ENCODE measurements at regions not wholly inside any gene's neighbourhood (a gene's known extent, or its start where the extent isn't known, plus 50 kb on each side); places are given as distances from the start of the nearest gene placed in this dataset.
A peak's percentile ranks its signal among the peaks of the same experiment; 100 is the strongest.

DNA sequence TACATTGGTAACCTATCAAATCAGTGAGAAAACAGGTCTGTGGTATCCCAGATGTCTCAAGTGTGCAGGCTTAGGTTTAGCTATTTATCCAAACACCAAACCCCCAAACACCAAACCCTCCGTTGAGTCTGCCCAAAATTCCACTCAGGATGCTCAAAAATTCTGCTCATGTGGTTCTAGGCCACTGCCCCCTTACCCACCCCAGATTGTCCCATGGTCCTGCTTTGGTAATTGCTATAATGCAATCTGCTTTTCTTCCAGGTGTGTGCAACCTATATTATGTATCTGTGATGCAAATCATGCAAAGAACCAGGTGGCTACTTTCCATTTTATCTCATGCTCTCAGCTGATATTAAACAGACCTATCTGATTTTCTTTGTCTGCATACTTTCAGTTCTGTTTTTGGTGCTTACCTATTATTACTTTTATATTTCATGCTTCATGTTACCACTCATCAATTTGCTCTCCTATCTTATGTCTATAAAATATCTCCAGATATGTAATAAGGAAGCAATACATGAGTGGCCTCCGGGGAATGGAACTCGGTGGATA lies 123.7 kb downstream of the TOMM20 start:
- peaks cover 10% of the 10 kb centered on the region for H3K4me1 ChIP-seq (ENCODE audit: control insufficient read depth, insufficient read depth, low read length)

DNA sequence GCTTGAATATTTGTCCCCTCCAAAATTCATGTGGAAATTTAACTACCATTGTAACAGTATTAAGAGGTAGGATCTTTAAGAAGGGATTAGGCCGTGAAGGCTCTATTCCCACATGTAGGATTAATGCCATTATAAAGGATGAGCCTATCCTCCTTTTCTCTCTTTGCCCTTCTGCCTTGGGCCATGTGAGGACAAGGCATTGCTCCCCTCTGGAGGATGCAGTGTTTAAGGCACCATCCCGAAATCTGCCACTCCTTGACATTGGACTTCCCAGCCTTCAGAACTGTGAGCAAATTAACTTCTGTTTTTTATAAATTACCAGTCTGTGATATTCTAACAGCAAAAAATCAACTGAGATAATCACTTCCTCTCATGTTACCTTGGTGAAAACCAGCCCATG lies 124.4 kb downstream of the TOMM20 start:
- Histone ChIP-seq H3K36me3 (ENCODE audit: control insufficient read depth, insufficient read depth, low read length) (no peaks in the 10 kb centered on the region), H3K9ac (ENCODE audit: low read length) (no peak overlapping the region), H3K4me1 (ENCODE audit: control insufficient read depth, insufficient read depth, low read length) (peaks cover 11% of the 10 kb centered on the region), H3K27me3 (ENCODE audit: control insufficient read depth, insufficient read depth, low read length) (no peaks in the 10 kb centered on the region), H3K9me3 (ENCODE audit: control insufficient read depth, low read length) (no peaks in the 10 kb centered on the region), H3K4me3 (ENCODE audit: low read length) (no peak overlapping the region)

More for the DNA sequence above, 123.7 kb downstream of the TOMM20 start:
- no peaks in the 10 kb centered on the region for H3K9me3 ChIP-seq (ENCODE audit: control insufficient read depth, low read length)
- H3K4me3 ChIP-seq (ENCODE audit: low read length) = no peak overlapping the region
- H3K27me3 ChIP-seq (ENCODE audit: control insufficient read depth, insufficient read depth, low read length) = no peaks in the 10 kb centered on the region
- no peaks in the 10 kb centered on the region for H3K36me3 ChIP-seq (ENCODE audit: control insufficient read depth, insufficient read depth, low read length)
- no peak overlapping the region for H3K9ac ChIP-seq (ENCODE audit: low read length)

DNA sequence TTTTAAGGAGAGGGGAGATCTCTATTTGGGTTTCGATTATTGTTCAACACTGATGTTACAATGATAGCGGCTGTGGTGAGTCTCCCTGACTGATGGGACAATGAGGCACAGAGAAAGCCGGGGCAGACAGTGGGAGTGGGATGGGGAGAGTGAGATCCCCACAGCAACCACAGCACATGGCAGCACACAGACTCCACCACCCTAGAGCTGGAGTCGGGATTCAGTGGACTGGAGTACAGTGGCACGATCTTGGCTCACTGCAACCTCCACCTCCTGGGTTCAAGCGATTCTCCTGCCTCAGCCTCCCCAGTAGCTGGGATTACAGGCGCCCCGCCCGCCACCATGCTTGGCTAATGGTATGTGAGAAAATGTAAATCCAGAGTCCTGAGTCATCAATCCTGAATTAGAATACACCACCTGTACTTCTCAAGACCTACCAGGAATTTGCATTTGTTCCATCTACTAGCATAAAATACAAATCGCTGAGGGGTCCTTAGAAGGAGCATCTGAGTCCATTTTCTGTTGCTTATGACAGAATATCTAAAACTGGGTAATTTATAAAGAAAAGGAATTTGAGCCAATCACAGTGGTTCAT lies 125.8 kb downstream of the TOMM20 start:
- no peaks in the 10 kb centered on the region for H3K27me3 ChIP-seq (ENCODE audit: control insufficient read depth, insufficient read depth, low read length)
- no peak overlapping the region for H3K9ac ChIP-seq (ENCODE audit: low read length)
- H3K4me1 ChIP-seq (ENCODE audit: control insufficient read depth, insufficient read depth, low read length) = peaks cover 15% of the 10 kb centered on the region
- no peaks in the 10 kb centered on the region for H3K36me3 ChIP-seq (ENCODE audit: control insufficient read depth, insufficient read depth, low read length)
- H3K4me3 ChIP-seq (ENCODE audit: low read length) = no peak overlapping the region
- no peaks in the 10 kb centered on the region for H3K9me3 ChIP-seq (ENCODE audit: control insufficient read depth, low read length)

DNA sequence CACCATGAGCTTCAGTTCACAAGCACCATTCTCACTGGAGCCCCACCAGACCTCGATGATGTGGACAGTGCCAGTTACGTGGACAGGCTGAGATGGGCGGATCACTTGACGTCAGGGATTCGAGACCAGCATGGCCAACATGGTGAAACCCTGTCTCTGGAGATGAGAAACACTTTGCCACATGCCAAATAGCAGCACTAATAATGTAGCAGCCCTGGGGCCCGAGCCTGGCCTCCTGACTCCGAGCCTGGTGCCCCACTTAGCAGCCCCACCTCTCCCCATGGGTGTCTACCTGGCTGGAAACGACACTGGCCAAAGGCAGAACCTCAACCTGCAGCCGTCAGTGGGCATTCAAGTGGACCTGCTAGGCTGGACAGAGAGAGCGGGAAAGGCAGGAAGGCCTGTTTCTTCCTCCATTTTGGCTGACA lies 129.1 kb downstream of the TOMM20 start:
- Histone ChIP-seq H3K27me3 (ENCODE audit: control insufficient read depth, insufficient read depth, low read length) (no peaks in the 10 kb centered on the region), H3K9me3 (ENCODE audit: control insufficient read depth, low read length) (no peaks in the 10 kb centered on the region), H3K9ac (ENCODE audit: low read length) (no peak overlapping the region), H3K4me3 (ENCODE audit: low read length) (no peak overlapping the region), H3K36me3 (ENCODE audit: control insufficient read depth, insufficient read depth, low read length) (no peaks in the 10 kb centered on the region), H3K4me1 (ENCODE audit: control insufficient read depth, insufficient read depth, low read length) (peaks cover 29% of the 10 kb centered on the region)

DNA sequence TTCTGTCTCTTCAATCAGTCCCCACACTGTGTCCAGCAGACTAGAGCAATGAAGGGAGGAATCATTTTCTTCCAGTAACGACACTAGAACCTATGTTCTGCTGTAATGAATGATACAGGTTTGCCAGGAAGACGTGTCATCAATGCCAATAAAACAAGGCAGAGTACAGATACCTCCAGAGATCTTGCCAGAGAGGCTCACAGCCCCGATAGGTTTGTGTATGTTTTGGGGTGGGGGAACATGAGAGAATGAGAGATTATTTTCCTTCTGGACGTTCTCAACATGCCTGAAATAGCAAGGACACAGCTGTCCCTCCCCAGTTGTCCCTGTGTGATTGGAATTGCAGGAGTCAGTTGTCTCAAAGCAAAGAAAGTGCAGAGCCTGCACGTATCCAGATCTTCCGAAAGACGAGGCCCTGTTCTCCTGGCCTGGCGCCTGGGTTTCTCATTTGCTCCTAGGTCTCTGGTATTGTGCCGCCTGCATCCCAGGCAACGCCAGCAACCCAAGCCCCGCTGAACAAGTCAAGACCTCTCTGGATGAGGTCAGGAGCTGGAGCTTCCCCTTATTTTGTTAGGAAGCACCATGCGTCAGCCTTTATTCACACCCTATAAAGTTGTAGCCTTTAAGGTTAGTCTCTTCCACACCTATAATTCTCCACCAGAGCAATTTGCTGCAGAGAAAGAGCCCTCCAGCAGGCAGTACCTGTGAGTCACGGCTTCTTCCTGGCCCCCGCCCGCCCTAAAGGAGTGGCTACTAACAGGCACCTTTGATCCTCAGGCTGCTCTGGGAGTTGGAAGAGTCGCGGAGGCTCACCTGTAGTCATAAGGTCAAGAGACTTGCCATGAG lies 130.5 kb downstream of the TOMM20 start:
- Histone ChIP-seq H3K9ac (ENCODE audit: low read length) (peak overlapping the region; percentile 54), H3K27me3 (ENCODE audit: control insufficient read depth, insufficient read depth, low read length) (no peaks in the 10 kb centered on the region), H3K9me3 (ENCODE audit: control insufficient read depth, low read length) (no peaks in the 10 kb centered on the region), H3K4me3 (ENCODE audit: low read length) (no peak overlapping the region), H3K36me3 (ENCODE audit: control insufficient read depth, insufficient read depth, low read length) (no peaks in the 10 kb centered on the region), H3K4me1 (ENCODE audit: control insufficient read depth, insufficient read depth, low read length) (peaks cover 29% of the 10 kb centered on the region)

DNA sequence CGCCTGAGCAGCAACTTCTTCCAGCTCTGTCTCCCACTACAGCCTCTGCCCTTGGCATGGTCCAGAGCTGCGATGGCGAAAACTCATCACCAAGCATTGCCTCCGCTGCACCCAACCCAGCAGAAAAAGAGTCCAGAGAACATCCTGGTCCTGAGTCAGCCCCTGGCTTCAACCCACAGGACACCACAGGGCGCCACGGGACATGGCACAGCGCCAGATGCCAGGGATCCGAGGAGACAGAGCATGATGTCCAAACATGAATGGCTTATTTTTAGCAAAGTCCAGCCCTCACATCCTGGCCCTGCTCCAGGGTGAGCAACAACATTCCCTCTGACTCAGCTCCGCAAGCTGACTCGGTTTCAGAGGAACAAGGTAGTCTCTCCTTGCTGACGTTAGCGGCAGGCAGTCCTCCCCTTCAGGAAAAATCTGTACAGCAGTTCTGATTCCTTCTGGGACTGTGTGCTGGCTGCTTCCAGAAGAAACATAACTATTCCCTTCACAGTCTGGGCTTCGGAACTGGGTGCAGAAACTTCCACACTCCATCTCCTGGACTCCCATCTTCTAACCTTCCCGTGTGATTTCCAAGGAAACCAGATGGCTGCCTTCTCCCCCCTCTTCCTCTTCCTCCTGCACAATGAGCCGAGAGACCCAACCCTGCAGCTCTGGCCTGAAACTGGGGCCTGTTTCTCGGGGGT lies 131.3 kb downstream of the TOMM20 start:
- H3K9ac ChIP-seq (ENCODE audit: low read length) = peak overlapping the region; percentile 54
- no peaks in the 10 kb centered on the region for H3K36me3 ChIP-seq (ENCODE audit: control insufficient read depth, insufficient read depth, low read length)
- H3K4me3 ChIP-seq (ENCODE audit: low read length) = no peak overlapping the region
- H3K27me3 ChIP-seq (ENCODE audit: control insufficient read depth, insufficient read depth, low read length) = no peaks in the 10 kb centered on the region
- peaks cover 29% of the 10 kb centered on the region for H3K4me1 ChIP-seq (ENCODE audit: control insufficient read depth, insufficient read depth, low read length)
- no peaks in the 10 kb centered on the region for H3K9me3 ChIP-seq (ENCODE audit: control insufficient read depth, low read length)

DNA sequence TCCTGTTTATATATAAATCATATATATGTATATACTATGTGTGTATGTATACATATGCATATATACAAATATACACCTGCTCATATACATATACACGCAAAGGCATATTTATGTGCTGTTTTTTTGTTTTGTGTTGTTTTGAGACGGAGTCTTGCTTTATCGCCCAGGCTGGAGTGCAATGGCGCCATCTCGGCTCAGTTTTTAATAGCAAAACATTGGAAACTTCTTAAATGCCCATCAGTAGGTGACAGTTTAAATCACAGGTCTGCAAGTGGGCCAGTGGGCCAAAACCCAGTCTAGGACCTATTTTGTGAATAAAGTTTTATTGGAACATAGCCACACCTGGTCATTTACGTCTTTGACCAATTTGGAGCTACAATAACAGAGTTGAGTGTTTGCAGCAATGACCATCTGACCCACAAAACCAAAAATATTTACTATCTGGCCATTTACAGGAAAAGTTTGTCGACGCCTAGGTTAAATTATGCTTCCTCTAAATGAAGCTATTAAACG lies 132.3 kb downstream of the TOMM20 start:
- Histone ChIP-seq H3K4me3 (ENCODE audit: low read length) (no peak overlapping the region), H3K27me3 (ENCODE audit: control insufficient read depth, insufficient read depth, low read length) (no peaks in the 10 kb centered on the region), H3K4me1 (ENCODE audit: control insufficient read depth, insufficient read depth, low read length) (peaks cover 29% of the 10 kb centered on the region), H3K9me3 (ENCODE audit: control insufficient read depth, low read length) (no peaks in the 10 kb centered on the region), H3K36me3 (ENCODE audit: control insufficient read depth, insufficient read depth, low read length) (no peaks in the 10 kb centered on the region), H3K9ac (ENCODE audit: low read length) (no peak overlapping the region)

DNA sequence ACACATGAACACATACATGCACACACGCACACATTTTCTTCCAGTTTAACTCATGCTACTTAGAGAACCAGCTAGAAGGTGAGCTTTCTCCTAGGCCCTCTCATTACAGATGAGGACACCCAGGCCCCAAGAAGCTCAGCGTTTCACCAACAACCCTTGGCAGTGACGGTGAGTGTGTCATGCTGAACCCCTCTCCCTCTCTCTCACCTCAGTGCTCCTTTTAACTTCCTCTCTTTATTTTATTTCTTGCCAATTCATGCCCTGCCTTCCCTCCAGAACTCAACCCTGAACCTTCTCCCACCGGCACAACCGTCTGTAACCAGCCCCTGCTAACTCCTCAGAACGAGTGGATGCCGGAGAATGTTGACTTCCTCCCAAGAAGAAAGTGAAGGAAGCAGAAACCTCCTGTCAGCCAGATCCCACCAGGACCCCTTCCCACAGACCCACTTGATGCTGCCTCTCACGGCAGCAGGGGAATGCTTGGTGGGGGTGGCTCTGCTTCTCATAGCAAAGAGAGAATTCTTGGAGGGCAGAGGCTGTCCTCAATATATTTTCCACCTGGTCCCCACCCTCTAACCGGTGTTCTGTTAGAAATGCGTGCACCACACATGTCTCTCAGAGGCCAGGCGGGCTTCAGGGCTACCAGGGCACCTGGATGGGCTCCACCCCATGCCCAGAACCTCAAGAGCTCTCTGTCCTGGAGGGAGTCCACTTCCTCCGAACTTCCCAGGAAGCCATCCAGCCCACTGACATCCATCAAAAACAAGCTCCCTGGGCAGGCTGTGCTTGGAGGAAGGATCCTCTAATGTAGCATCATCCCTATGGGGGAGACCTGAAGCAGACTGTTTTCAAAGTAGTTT lies 134.0 kb downstream of the TOMM20 start:
- Histone ChIP-seq H3K9ac (ENCODE audit: low read length) (no peak overlapping the region), H3K9me3 (ENCODE audit: control insufficient read depth, low read length) (no peaks in the 10 kb centered on the region), H3K27me3 (ENCODE audit: control insufficient read depth, insufficient read depth, low read length) (no peaks in the 10 kb centered on the region), H3K4me1 (ENCODE audit: control insufficient read depth, insufficient read depth, low read length) (peaks cover 29% of the 10 kb centered on the region), H3K4me3 (ENCODE audit: low read length) (no peak overlapping the region), H3K36me3 (ENCODE audit: control insufficient read depth, insufficient read depth, low read length) (no peaks in the 10 kb centered on the region)

DNA sequence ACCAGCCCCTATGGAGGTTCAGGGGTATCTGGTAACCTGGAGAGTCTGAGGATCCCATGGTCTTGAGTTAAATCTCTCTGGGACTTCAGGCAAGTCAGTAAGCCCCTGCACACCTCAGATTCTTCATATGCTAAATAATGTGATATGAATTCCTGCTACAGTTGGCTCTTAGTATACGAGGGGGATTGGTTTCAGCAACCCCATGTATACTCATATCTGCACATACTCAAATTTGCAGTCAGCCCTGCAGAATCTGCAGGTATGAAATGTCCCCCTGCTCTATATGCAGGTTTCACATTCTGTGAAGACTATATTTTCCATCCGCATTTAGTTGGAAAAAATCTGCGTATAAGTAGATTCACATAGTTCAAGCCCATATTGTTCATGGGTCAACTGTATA lies 136.6 kb downstream of the TOMM20 start:
- no peak overlapping the region for H3K4me3 ChIP-seq (ENCODE audit: low read length)
- H3K9me3 ChIP-seq (ENCODE audit: control insufficient read depth, low read length) = no peaks in the 10 kb centered on the region
- peaks cover 17% of the 10 kb centered on the region for H3K4me1 ChIP-seq (ENCODE audit: control insufficient read depth, insufficient read depth, low read length)
- H3K27me3 ChIP-seq (ENCODE audit: control insufficient read depth, insufficient read depth, low read length) = no peaks in the 10 kb centered on the region
- H3K36me3 ChIP-seq (ENCODE audit: control insufficient read depth, insufficient read depth, low read length) = no peaks in the 10 kb centered on the region
- H3K9ac ChIP-seq (ENCODE audit: low read length) = no peak overlapping the region

DNA sequence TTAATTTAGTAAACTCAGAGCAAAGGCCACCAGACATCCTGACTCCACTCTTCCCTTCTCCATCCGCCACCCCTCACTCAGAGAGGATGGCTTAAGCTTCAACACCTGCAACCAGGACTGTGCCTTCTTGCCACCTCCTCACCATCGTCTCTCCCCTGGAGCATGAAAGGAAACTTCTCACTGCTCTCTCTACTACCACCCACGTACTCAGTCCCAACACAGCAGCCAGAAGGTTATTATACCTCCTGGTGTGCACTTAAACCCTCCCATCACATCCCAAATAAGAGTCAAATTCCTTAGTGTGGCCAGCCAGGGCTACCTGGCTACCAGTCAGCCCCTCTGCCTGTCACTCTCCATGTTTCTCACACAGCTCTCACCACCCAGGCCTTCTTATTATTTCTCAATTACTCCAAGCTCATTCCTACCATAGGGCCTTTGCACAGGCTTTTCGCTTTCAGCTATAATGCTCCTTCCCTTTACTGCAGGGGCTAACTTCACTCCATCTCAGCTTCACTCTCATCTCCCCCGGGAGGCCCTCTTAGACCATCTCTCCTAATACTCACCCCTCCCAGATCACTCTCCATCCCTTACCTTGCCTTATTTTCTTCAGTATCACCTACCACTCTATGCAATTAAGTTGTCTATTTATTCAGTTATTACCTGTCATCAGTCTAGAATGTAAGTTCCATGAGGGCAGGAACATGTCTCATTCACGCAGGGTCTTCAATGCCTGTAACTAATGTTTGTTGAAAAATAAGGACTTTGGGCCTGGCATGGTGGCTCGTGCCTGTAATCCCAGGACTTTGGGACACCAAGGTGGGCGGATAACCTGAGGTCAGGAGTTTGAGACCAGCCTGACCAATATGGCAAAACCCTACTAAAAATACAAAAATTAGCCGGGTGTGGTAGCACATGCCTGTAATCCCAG lies 137.5 kb downstream of the TOMM20 start:
- H3K9me3 ChIP-seq (ENCODE audit: control insufficient read depth, low read length) = no peaks in the 10 kb centered on the region
- H3K4me3 ChIP-seq (ENCODE audit: low read length) = no peak overlapping the region
- no peaks in the 10 kb centered on the region for H3K27me3 ChIP-seq (ENCODE audit: control insufficient read depth, insufficient read depth, low read length)
- H3K36me3 ChIP-seq (ENCODE audit: control insufficient read depth, insufficient read depth, low read length) = no peaks in the 10 kb centered on the region
- no peak overlapping the region for H3K9ac ChIP-seq (ENCODE audit: low read length)
- peaks cover 20% of the 10 kb centered on the region for H3K4me1 ChIP-seq (ENCODE audit: control insufficient read depth, insufficient read depth, low read length)
